GM12873 (cell line): ENCODE measurements at regions not wholly inside any gene's neighbourhood (a gene's known extent, or its start where the extent isn't known, plus 50 kb on each side); places are given as distances from the start of the nearest gene placed in this dataset.

Experiments used
- CTCF ChIP-seq: IDR thresholded peaks from 2 replicates; pipeline ENCODE4 v1.5.1; 2012; ENCODE audit warnings: low read depth, mild to moderate bottlenecking, moderate library complexity, low read length, control low read depth; ENCODE audit not compliant: insufficient read depth; ENCODE audit errors: missing control alignments

DNA sequence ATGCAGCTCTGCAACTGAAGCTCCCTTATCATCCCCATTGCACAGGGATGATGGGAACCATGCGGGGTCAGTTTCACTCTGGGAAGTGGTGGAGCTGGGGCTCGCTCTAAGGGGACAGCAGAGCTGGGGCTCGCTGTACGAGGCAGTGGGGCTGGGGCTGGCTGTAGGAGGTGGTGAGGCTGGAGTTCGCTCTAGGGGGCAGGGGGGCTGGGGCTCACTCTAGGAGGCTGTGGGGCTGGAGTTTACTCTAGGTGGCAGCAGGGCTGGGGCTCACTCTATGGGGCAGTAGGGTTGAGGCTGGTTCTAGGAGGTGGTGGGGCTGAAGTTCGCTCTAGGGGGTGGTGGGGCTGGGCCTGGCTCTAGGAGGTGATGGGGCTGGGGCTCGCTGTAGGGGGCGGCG is 99.1 kb downstream of the UQCRFS1 start:
- no peak for TF ChIP-seq CTCF

DNA sequence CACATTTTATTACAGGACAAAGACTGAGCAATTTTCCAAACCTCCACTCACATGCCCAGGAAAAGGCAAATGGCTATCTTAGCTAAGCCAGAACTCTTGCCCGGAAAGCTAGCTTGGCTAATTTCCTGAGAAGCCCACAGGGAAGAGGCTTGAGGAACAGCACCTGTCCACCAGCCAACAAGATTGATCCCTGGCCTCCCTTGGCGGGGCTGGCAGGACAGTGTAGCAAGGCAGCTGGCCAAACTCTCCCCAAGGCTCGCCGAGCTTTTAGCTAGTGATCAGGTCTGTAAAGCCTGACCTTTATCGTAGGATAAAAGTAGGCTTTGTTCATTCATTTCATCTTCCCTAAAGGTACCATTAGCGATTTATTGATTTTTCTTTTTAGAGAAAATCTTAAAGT is 101.4 kb downstream of the UQCRFS1 start:
- no peak for TF ChIP-seq CTCF

DNA sequence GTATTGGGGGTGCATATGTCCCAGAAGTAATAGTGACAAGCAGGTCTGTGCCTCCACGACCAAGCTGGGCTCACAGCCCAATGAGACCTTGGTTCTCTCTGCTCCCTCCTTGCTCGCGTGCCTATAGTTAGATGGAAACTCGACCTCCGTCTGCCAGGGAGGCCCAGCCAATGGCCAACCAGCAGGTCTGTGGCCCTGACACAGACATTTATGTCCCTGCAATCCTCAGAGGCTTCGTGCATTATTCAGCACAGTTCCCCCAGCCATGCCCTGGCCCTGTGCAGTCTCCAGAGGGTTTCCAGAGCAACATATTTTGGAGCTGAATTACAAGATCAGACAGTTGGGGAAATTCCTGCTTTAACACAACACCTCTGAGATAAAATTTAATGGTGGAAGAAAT is 105.1 kb downstream of the UQCRFS1 start:
- no peak for TF ChIP-seq CTCF

DNA sequence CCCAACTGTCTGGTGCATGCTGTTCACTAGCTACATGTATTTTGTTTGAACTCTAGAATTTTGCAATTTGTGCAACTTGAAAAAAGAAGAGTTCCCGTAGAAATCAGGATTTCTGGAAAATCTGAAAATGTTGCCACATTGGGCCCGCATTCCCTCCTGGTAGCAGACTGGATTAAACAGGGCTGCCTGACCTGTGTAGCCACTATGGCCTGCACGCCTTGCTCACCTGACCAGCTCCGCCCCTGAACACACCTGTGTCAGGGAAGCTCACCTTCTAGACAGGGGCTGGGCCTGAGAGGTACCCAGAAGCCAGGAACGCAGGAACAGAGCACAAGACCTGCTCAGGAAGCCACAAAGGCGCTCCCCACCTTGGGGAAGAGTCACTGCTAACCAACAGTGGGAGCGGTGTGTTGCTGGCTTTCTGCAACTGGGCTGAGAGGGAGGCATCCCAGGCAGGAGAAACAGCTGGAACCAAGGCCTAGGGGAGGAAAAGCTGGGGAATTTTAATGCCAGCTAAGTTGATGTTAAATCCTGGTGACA is 106.5 kb downstream of the UQCRFS1 start:
- no peak for TF ChIP-seq CTCF

DNA sequence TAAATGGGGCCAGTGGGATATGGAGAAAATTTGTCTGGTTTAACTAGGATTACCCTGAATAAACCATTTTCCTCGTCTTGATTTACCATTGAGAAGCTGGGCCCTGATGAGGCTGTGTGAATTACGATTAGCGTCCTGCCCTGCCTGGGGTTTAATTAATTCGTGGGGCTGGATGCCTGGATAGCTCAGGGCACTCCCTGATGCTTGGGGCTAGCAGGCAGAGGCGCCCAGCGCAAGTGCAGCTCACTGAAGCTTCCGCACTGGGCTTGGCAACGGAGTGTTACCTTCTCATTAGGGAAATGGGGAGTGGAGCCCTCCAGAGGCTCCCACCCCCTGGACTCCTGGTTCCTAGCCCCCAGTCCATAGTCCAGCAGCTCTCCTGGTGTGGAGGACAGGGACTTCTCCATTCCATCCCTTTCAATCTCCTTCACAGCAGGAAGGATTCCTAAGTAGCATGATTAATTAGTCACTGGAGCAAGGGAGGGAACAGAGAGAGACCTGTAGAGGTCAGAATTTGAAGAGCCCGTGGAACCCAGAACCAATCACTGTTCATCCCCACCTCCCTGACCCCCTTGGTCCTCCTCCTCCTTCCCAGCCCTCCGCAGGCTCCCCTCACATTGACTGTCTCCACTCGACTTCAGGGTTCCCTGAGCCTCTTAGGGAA is 107.2 kb downstream of the UQCRFS1 start:
- TF ChIP-seq CTCF, result no peak

DNA sequence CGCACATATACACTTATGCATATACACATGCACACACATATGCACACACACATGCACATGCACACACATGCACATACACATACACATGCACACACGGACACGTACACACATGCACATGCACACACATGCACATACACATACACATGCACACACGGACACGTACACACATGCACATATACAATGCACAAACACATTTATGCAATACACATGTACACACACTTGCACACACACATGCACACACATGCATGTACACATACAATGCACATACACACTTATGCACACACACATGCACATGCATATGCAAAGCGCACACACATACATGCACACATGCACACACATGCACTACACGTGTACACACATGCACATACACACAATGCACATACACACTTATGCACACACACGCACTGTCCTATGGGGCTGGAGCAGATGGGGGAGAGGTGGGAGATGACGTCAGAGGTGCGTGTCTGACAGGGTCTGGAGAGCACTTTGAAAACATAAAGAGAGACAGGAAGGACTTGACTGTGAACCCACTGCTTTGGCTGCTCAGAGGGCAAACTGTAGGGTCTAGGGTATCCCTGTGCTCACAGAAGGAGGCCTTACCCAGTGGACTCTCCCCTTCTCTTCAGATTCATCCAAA is 108.2 kb downstream of the UQCRFS1 start:
- no peak for TF ChIP-seq CTCF

- no peak for TF ChIP-seq CTCF
Observed at GRCh38 chr19:29098863-29099481, 114.0 kb downstream of the UQCRFS1 start.
